ENCODE measurements at regions not wholly inside any gene's neighbourhood (a gene's known extent, or its start where the extent isn't known, plus 50 kb on each side); places are given as distances from the start of the nearest gene placed in this dataset.
"Not testable (repeated sequence)": the region's sequence is repeated elsewhere in the genome, so short reads cannot be mapped to it uniquely, and the experiment has no call there.

- intact Hi-C loops (cut with DNase I), result not testable (repeated sequence)
These were observed 490.7 kb downstream of the RPIA start for GRCh38 chr2:89182221-89182620.

GRCh38 chr2:89184746-89185145, 493.3 kb downstream of the RPIA start:
- intact Hi-C loops (cut with DNase I); DNase-seq (ENCODE audit: low spot score): not testable (repeated sequence)

More at GRCh38 chr2:89182221-89182620, 490.7 kb downstream of the RPIA start:
- not testable (repeated sequence) for DNase-seq (ENCODE audit: low spot score)

- DNase-seq (ENCODE audit: low spot score); intact Hi-C loops (cut with DNase I): not testable (repeated sequence)
These were observed 504.3 kb downstream of the RPIA start for GRCh38 chr2:89195636-89196251.

GRCh38 chr2:89196719-89197118, 505.2 kb downstream of the RPIA start:
- intact Hi-C loops (cut with DNase I); DNase-seq (ENCODE audit: low spot score): not testable (repeated sequence)

- intact Hi-C loops (cut with DNase I), result not testable (repeated sequence)
These were observed 506.6 kb downstream of the RPIA start for GRCh38 chr2:89198026-89198425.

GRCh38 chr2:89199453-89200246, 508.2 kb downstream of the RPIA start:
- DNase-seq (ENCODE audit: low spot score); intact Hi-C loops (cut with DNase I): not testable (repeated sequence)

More at GRCh38 chr2:89198026-89198425, 506.6 kb downstream of the RPIA start:
- not testable (repeated sequence) for DNase-seq (ENCODE audit: low spot score)

- DNase-seq (ENCODE audit: low spot score); intact Hi-C loops (cut with DNase I): not testable (repeated sequence)
These were observed 508.7 kb downstream of the RPIA start for GRCh38 chr2:89200247-89200527.

GRCh38 chr2:89202518-89202917, 511.0 kb downstream of the RPIA start:
- DNase-seq (ENCODE audit: low spot score); intact Hi-C loops (cut with DNase I): not testable (repeated sequence)

- DNase-seq (ENCODE audit: low spot score); intact Hi-C loops (cut with DNase I): not testable (repeated sequence)
These were observed 513.7 kb downstream of the RPIA start for GRCh38 chr2:89205153-89205552.

- intact Hi-C loops (cut with DNase I); DNase-seq (ENCODE audit: low spot score): not testable (repeated sequence)
These were observed 516.9 kb downstream of the RPIA start for GRCh38 chr2:89208144-89208932.

GRCh38 chr2:89213151-89213550, 521.7 kb downstream of the RPIA start:
- DNase-seq (ENCODE audit: low spot score); intact Hi-C loops (cut with DNase I): not testable (repeated sequence)

GRCh38 chr2:89213811-89214210, 522.3 kb downstream of the RPIA start:
- intact Hi-C loops (cut with DNase I); DNase-seq (ENCODE audit: low spot score): not testable (repeated sequence)

- intact Hi-C loops (cut with DNase I); DNase-seq (ENCODE audit: low spot score): not testable (repeated sequence)
These were observed 530.0 kb downstream of the RPIA start for GRCh38 chr2:89221474-89221873.

GRCh38 chr2:89222063-89222732, 530.7 kb downstream of the RPIA start:
- DNase-seq (ENCODE audit: low spot score); intact Hi-C loops (cut with DNase I): not testable (repeated sequence)

- DNase-seq (ENCODE audit: low spot score); intact Hi-C loops (cut with DNase I): not testable (repeated sequence)
These were observed 533.3 kb downstream of the RPIA start for GRCh38 chr2:89224803-89225202.

GRCh38 chr2:89229979-89230378, 538.5 kb downstream of the RPIA start:
- intact Hi-C loops (cut with DNase I); DNase-seq (ENCODE audit: low spot score): not testable (repeated sequence)

GRCh38 chr2:89231241-89231640, 539.8 kb downstream of the RPIA start:
- DNase-seq (ENCODE audit: low spot score); intact Hi-C loops (cut with DNase I): not testable (repeated sequence)

- intact Hi-C loops (cut with DNase I); DNase-seq (ENCODE audit: low spot score): not testable (repeated sequence)
These were observed 542.5 kb downstream of the RPIA start for GRCh38 chr2:89233931-89234330.

- intact Hi-C loops (cut with DNase I); DNase-seq (ENCODE audit: low spot score): not testable (repeated sequence)
These were observed 543.5 kb downstream of the RPIA start for GRCh38 chr2:89234818-89235466.
